Mesothelial cell of epicardium (in vitro differentiated cells): ENCODE measurements at regions not wholly inside any gene's neighbourhood (a gene's known extent, or its start where the extent isn't known, plus 50 kb on each side); places are given as distances from the start of the nearest gene placed in this dataset.

Source experiments
- DNase-seq, 2 experiments: peaks; one replicate each; pipeline ENCODE4 v3.0.0; 2021; ENCODE audit warnings: low spot score in 2 of 2; ENCODE audit not compliant: unreplicated experiment in 2 of 2
- H3K27ac Mint-ChIP-seq: 2 replicates; pipeline ENCODE4 v1.8.0; 2021; ENCODE audit warnings: mixed read lengths
- H3K27me3 Mint-ChIP-seq: 2 replicates; pipeline ENCODE4 v1.8.0; 2021; ENCODE audit warnings: low read depth, mixed read lengths
- H3K36me3 Mint-ChIP-seq: 2 replicates; pipeline ENCODE4 v1.8.0; 2021; ENCODE audit warnings: mixed read lengths
- H3K4me1 Mint-ChIP-seq: 2 replicates; pipeline ENCODE4 v1.8.0; 2021; ENCODE audit warnings: mixed read lengths
- H3K4me3 Mint-ChIP-seq: 2 replicates; pipeline ENCODE4 v1.8.0; 2021; ENCODE audit warnings: mild to moderate bottlenecking, moderate library complexity, mixed read lengths
- H3K9me3 Mint-ChIP-seq: 2 replicates; pipeline ENCODE4 v1.8.0; 2021; ENCODE audit warnings: mixed read lengths
- TF ChIP-seq, protein P1 (sequence below): fragments of 200-600 bp; sonication (generic); IDR thresholded peaks from one replicate; pipeline ENCODE4 v1.5.0; 2021; ENCODE audit warnings: antibody characterized with exemption; ENCODE audit not compliant: unreplicated experiment

DNA sequence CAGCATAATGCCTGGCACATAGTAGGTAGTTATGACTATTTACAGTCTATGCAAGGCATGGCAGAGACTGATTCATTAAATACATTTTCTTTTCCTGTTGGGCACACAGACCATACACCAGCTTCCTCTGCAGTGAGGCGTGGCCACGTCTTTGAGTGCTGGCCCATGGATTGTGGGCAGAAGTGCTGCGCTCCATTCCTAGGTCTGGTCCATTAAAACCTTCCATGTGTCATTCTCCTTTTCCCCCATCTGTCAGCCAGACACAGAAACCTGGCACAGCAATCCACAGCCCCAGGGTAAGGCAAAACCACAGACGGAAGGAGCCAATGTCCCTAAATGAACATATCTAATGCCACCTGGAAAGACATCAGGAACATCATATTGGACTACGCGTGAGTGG lies 141.9 kb downstream of the TTC32 start:
- Mint-ChIP-seq H3K36me3 (no peaks in the 10 kb centered on the region), H3K27me3 (peaks cover 2% of the 10 kb centered on the region), H3K4me3 (no peak overlapping the region), H3K27ac (no peak overlapping the region), H3K4me1 (peaks cover 4% of the 10 kb centered on the region), H3K9me3 (peaks cover 4% of the 10 kb centered on the region)
- TF ChIP-seq, protein P1, sequence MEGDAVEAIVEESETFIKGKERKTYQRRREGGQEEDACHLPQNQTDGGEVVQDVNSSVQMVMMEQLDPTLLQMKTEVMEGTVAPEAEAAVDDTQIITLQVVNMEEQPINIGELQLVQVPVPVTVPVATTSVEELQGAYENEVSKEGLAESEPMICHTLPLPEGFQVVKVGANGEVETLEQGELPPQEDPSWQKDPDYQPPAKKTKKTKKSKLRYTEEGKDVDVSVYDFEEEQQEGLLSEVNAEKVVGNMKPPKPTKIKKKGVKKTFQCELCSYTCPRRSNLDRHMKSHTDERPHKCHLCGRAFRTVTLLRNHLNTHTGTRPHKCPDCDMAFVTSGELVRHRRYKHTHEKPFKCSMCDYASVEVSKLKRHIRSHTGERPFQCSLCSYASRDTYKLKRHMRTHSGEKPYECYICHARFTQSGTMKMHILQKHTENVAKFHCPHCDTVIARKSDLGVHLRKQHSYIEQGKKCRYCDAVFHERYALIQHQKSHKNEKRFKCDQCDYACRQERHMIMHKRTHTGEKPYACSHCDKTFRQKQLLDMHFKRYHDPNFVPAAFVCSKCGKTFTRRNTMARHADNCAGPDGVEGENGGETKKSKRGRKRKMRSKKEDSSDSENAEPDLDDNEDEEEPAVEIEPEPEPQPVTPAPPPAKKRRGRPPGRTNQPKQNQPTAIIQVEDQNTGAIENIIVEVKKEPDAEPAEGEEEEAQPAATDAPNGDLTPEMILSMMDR = no peak
- no peak for DNase-seq

DNA sequence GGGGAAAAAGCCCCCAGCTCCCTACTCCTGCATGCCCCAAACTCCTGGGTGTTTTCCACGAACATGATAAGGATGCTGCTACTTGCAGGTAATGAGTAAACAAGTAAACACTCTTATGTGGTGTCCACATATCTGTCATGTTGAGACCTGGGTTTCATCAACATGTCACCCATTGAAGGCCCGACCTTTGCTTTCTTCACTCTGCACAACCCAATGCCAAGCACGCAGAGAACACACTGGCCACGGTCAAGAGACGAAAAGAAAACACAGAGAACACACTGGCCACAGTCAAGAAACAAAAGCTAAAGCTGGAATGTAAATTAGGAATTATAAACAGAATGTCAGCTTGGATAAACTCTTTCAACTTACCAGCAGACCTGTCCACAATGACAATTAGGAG lies 143.1 kb downstream of the TTC32 start:
- Mint-ChIP-seq H3K9me3 (no peaks in the 10 kb centered on the region), H3K36me3 (no peaks in the 10 kb centered on the region), H3K27me3 (peaks cover 2% of the 10 kb centered on the region), H3K27ac (no peak overlapping the region), H3K4me3 (no peak overlapping the region), H3K4me1 (peaks cover 15% of the 10 kb centered on the region)
- DNase-seq = no peak
- TF ChIP-seq, protein P1 = no peak

DNA sequence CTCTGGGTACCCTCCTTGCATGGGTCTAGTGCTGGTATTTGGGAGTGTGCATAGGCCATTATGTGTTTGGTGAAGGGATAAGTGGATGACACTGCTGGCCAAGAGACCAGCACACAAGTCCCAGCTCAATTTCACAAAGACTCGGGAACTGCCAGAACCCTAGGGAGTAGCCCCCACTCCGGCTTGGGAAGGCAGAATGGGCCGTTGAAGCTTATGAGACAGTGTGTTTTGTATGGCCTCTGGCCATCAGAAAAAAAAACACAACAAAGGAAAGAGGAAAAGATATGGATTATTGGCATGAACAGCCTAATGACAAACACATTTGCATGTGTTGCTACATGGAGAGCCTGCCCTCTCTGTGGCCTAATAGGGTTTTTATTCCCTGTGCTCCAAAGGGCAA lies 144.2 kb downstream of the TTC32 start:
- Mint-ChIP-seq H3K4me1 (peaks cover 17% of the 10 kb centered on the region), H3K36me3 (no peaks in the 10 kb centered on the region), H3K4me3 (no peak overlapping the region), H3K27ac (no peak overlapping the region), H3K9me3 (no peaks in the 10 kb centered on the region), H3K27me3 (peaks cover 2% of the 10 kb centered on the region)
- no peak for DNase-seq
- TF ChIP-seq, protein P1 = no peak

DNA sequence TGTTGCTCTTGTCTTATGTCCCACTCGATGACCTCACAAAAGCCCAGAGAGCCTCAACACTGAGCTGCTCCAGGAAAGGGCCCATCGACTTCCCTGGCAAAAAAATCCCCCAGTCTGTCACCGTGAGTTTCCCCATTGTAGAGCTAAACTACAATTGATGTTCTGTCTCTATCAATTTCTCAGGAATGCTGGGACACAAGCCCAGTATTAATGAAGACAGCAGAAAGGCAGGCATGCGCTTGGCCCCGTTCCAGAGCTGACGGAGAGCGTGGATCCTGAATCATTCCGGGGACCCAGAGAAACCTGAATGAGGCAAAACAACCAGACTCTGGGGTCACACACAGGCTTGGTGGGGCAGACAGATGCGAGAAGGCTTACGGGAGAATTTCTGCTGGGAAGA lies 146.9 kb downstream of the TTC32 start:
- Mint-ChIP-seq H3K4me3 (no peak overlapping the region), H3K27ac (peak overlapping the region; percentile 3), H3K4me1 (peaks cover 21% of the 10 kb centered on the region), H3K9me3 (no peaks in the 10 kb centered on the region), H3K27me3 (peaks cover 14% of the 10 kb centered on the region), H3K36me3 (no peaks in the 10 kb centered on the region)
- peak; percentile 38 to 70 for DNase-seq
- TF ChIP-seq, protein P1 = no peak

DNA sequence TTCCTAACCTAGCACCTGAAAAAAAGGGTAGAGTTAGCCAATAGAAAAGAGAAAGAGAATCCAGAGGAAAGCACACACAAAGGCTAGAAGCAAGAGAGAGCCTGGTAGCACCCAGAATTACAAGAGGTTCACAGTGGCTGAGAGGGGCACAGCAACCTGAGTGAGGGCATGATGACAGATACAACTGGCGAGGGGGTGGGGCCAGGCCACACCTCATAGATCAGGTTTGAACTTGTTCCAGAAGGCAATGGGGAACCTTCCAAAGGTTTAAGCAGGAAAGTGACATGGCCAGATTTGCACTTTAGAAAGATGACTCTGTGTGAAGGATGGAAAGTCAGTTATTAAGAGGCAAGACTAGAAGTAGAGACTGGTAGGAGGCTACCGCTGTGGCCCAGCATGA lies 148.0 kb downstream of the TTC32 start:
- peaks cover 15% of the 10 kb centered on the region for H3K27me3 Mint-ChIP-seq
- no peaks in the 10 kb centered on the region for H3K36me3 Mint-ChIP-seq
- TF ChIP-seq, protein P1 = no peak
- no peak overlapping the region for H3K4me3 Mint-ChIP-seq
- peaks cover 21% of the 10 kb centered on the region for H3K4me1 Mint-ChIP-seq
- no peak for DNase-seq
- H3K9me3 Mint-ChIP-seq = no peaks in the 10 kb centered on the region
- no peak overlapping the region for H3K27ac Mint-ChIP-seq

DNA sequence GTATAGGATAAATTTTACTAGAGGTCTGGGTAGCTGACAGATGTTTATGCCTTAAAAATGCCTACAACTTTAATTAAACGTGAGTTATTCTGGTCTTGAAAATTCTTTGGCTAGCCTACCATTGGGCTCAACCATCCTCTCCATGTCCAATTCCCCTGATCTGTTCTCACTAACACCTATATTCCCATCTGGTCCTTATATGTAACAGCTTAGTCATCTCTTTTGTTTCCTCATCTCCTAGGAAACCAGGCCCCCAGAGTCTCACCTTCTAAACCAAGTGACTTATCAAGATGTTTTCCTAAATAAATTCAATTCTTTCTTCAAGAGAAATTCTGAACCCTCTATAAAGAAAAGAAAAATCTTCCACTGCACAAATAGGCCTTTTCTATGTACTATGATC lies 148.5 kb downstream of the TTC32 start:
- H3K4me1 Mint-ChIP-seq = peaks cover 21% of the 10 kb centered on the region
- no peak for DNase-seq
- no peak overlapping the region for H3K4me3 Mint-ChIP-seq
- no peaks in the 10 kb centered on the region for H3K36me3 Mint-ChIP-seq
- TF ChIP-seq, protein P1 = no peak
- H3K27me3 Mint-ChIP-seq = peaks cover 15% of the 10 kb centered on the region
- H3K27ac Mint-ChIP-seq = no peak overlapping the region
- H3K9me3 Mint-ChIP-seq = no peaks in the 10 kb centered on the region
